Activated naive CD8-positive, alpha-beta T cell treated with anti-CD3 and anti-CD28 coated beads for 36 hours (primary cell): ENCODE measurements at regions not wholly inside any gene's neighbourhood (a gene's known extent, or its start where the extent isn't known, plus 50 kb on each side); places are given as distances from the start of the nearest gene placed in this dataset.

ENCODE experiments used
- DNase-seq: peaks from one replicate; pipeline ENCODE4 v3.0.0; 2021
- H3K27ac Mint-ChIP-seq: one replicate; pipeline ENCODE4 v1.8.0; 2022; ENCODE audit warnings: mild to moderate bottlenecking, moderate library complexity, mixed read lengths
- H3K27me3 Mint-ChIP-seq: one replicate; pipeline ENCODE4 v1.8.0; 2022; ENCODE audit warnings: mild to moderate bottlenecking, mixed read lengths
- H3K36me3 Mint-ChIP-seq: one replicate; pipeline ENCODE4 v1.8.0; 2021; ENCODE audit warnings: mild to moderate bottlenecking, mixed read lengths
- H3K4me1 Mint-ChIP-seq: one replicate; pipeline ENCODE4 v1.8.0; 2021; ENCODE audit warnings: mixed read lengths
- H3K4me3 Mint-ChIP-seq: one replicate; pipeline ENCODE4 v1.8.0; 2022; ENCODE audit warnings: mild to moderate bottlenecking, moderate library complexity, mixed read lengths
- H3K9me3 Mint-ChIP-seq: one replicate; pipeline ENCODE4 v1.8.0; 2022; ENCODE audit warnings: mixed read lengths

- Mint-ChIP-seq H3K4me1 (peaks cover 7% of the 10 kb centered on the region), H3K9me3 (no peaks in the 10 kb centered on the region), H3K27ac (no peak overlapping the region), H3K36me3 (no peaks in the 10 kb centered on the region), H3K27me3 (no peaks in the 10 kb centered on the region), H3K4me3 (no peak overlapping the region)
- no peak for DNase-seq
Observed at GRCh38 chr2:106041150-106041549, 153.0 kb downstream of the UXS1 start.

GRCh38 chr2:106039634-106040315 lies 154.3 kb downstream of the UXS1 start:
- Mint-ChIP-seq H3K36me3 (no peaks in the 10 kb centered on the region), H3K27ac (no peak overlapping the region), H3K4me3 (no peak overlapping the region), H3K4me1 (peaks cover 5% of the 10 kb centered on the region), H3K27me3 (no peaks in the 10 kb centered on the region), H3K9me3 (no peaks in the 10 kb centered on the region)
- DNase-seq: no peak

- no peak overlapping the region for H3K27ac Mint-ChIP-seq
- no peaks in the 10 kb centered on the region for H3K36me3 Mint-ChIP-seq
- peaks cover 5% of the 10 kb centered on the region for H3K4me1 Mint-ChIP-seq
- H3K9me3 Mint-ChIP-seq: no peaks in the 10 kb centered on the region
- no peaks in the 10 kb centered on the region for H3K27me3 Mint-ChIP-seq
- no peak overlapping the region for H3K4me3 Mint-ChIP-seq
- no peak for DNase-seq
Observed at GRCh38 chr2:106038601-106039375, 155.3 kb downstream of the UXS1 start.

DNA sequence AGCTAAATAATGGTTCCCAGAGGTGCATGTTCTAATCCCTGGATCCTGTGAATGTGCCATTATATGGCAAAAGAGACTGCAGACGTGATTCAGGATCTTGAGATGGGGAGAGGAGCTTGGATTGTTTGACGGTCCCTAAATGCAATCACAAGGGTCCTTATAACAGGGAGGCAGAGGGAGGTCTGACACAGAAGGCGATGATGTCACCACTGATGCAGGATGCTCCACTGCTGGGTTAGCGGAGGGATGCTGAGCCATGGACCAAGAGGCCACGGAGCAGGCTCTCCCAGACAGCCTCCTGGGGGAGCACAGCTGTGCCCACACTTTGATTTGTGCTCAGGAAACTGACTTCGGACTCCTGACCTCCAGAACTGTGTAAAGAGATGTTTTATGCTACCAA lies 156.2 kb downstream of the UXS1 start:
- Mint-ChIP-seq H3K4me3 (no peak overlapping the region), H3K9me3 (no peaks in the 10 kb centered on the region), H3K4me1 (peaks cover 5% of the 10 kb centered on the region), H3K27me3 (no peaks in the 10 kb centered on the region), H3K27ac (no peak overlapping the region), H3K36me3 (no peaks in the 10 kb centered on the region)
- DNase-seq: no peak

- Mint-ChIP-seq H3K4me1 (peaks cover 5% of the 10 kb centered on the region), H3K9me3 (no peaks in the 10 kb centered on the region), H3K27ac (no peak overlapping the region), H3K27me3 (no peaks in the 10 kb centered on the region), H3K4me3 (no peak overlapping the region), H3K36me3 (no peaks in the 10 kb centered on the region)
- no peak for DNase-seq
Observed at GRCh38 chr2:106037262-106037661, 156.8 kb downstream of the UXS1 start.

GRCh38 chr2:106034325-106034724 lies 159.8 kb downstream of the UXS1 start:
- no peak for DNase-seq
- no peak overlapping the region for H3K4me3 Mint-ChIP-seq

GRCh38 chr2:106032676-106033075 lies 161.4 kb downstream of the UXS1 start:
- no peak for DNase-seq
- Mint-ChIP-seq H3K36me3 (no peaks in the 10 kb centered on the region), H3K9me3 (peaks cover 2% of the 10 kb centered on the region), H3K4me3 (no peak overlapping the region), H3K4me1 (peaks cover 21% of the 10 kb centered on the region), H3K27me3 (no peaks in the 10 kb centered on the region), H3K27ac (no peak overlapping the region)

More at GRCh38 chr2:106034325-106034724, 159.8 kb downstream of the UXS1 start:
- H3K4me1 Mint-ChIP-seq: peaks cover 12% of the 10 kb centered on the region
- H3K27me3 Mint-ChIP-seq: no peaks in the 10 kb centered on the region
- H3K27ac Mint-ChIP-seq: no peak overlapping the region
- H3K9me3 Mint-ChIP-seq: no peaks in the 10 kb centered on the region
- H3K36me3 Mint-ChIP-seq: no peaks in the 10 kb centered on the region

GRCh38 chr2:106030287-106031268 lies 163.5 kb downstream of the UXS1 start:
- Mint-ChIP-seq H3K27me3 (no peaks in the 10 kb centered on the region), H3K36me3 (no peaks in the 10 kb centered on the region), H3K27ac (peak overlapping the region; percentile 64), H3K4me3 (no peak overlapping the region), H3K4me1 (peaks cover 30% of the 10 kb centered on the region), H3K9me3 (peaks cover 2% of the 10 kb centered on the region)
- DNase-seq: peak; percentile 53

DNA sequence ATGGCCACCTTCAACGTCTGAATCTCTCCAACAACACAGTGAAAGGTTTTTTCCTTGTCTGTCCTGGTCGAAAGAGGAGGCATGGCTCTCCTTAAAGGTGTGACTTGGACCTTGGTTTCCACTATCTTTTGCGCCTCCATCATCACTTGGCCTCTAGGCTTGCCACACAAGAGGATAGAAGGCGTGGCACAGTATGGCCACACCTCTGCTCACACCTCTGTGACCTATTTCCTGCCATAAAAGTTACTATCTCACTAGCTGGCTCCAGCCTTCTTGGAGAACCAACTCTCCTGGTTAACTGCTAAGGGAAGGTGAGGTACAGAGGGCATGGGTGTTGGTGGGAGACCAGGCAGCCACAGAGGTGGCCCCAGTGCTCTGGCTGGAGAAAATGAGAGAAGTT lies 165.9 kb downstream of the UXS1 start:
- Mint-ChIP-seq H3K27me3 (no peaks in the 10 kb centered on the region), H3K36me3 (no peaks in the 10 kb centered on the region), H3K9me3 (peaks cover 2% of the 10 kb centered on the region), H3K27ac (no peak overlapping the region), H3K4me1 (peaks cover 32% of the 10 kb centered on the region), H3K4me3 (no peak overlapping the region)
- no peak for DNase-seq

GRCh38 chr2:106026271-106027190 lies 167.6 kb downstream of the UXS1 start:
- Mint-ChIP-seq H3K27me3 (no peaks in the 10 kb centered on the region), H3K4me1 (peaks cover 32% of the 10 kb centered on the region)

GRCh38 chr2:106025796-106026195 lies 168.3 kb downstream of the UXS1 start:
- Mint-ChIP-seq H3K27ac (no peak overlapping the region), H3K4me3 (no peak overlapping the region), H3K27me3 (no peaks in the 10 kb centered on the region), H3K9me3 (peaks cover 2% of the 10 kb centered on the region), H3K36me3 (no peaks in the 10 kb centered on the region), H3K4me1 (peaks cover 30% of the 10 kb centered on the region)
- no peak for DNase-seq

More at GRCh38 chr2:106026271-106027190, 167.6 kb downstream of the UXS1 start:
- Mint-ChIP-seq H3K27ac (no peak overlapping the region), H3K9me3 (peaks cover 2% of the 10 kb centered on the region), H3K4me3 (no peak overlapping the region), H3K36me3 (no peaks in the 10 kb centered on the region)
- no peak for DNase-seq

- Mint-ChIP-seq H3K27me3 (no peaks in the 10 kb centered on the region), H3K4me3 (no peak overlapping the region), H3K27ac (no peak overlapping the region), H3K36me3 (no peaks in the 10 kb centered on the region), H3K9me3 (no peaks in the 10 kb centered on the region), H3K4me1 (peaks cover 21% of the 10 kb centered on the region)
- DNase-seq: no peak
Observed at GRCh38 chr2:106021662-106022028, 172.5 kb downstream of the UXS1 start.

DNA sequence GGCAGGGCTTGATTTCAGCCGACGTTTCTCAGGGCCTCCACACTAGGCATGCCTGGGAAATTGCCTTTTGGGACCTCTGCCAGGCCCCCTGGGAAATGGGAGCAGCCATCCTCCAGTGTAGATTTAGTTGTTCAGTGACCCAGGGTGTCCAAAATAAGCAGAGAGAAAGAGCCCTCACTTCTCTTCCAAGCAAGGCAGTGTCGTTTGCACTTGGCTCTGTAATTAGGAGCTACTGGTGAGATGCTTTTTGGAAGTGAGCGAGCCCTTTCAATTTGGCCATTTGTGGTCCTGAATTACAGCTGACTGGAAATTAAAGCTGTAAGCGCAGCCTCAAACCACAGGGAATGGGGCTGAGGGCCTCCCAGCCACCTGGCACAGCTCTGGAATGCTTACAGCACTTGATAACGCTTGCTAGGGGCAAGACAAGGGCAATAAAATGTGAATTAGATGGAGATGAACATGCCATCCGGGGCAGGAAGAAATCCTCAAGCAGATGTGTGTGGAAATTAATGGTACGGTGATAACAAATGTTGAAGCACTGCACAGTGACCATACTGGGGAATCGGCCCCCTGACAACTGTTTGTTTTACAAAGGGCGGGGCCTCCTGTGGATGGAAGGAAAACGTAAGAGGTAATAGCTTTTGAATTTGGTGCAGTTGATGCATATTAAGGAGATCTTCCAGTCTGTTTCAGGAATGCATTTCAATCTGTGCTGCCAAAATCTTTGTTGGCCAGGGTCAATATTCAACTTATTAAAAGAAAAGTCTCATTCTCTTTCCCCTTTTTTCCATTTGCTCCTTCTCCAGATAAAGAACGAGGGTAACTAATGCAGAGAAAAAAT lies 173.1 kb downstream of the UXS1 start:
- no peak for DNase-seq
- no peak overlapping the region for H3K27ac Mint-ChIP-seq
- no peaks in the 10 kb centered on the region for H3K36me3 Mint-ChIP-seq
- H3K4me3 Mint-ChIP-seq: no peak overlapping the region
- peaks cover 15% of the 10 kb centered on the region for H3K4me1 Mint-ChIP-seq
- no peaks in the 10 kb centered on the region for H3K27me3 Mint-ChIP-seq
- no peaks in the 10 kb centered on the region for H3K9me3 Mint-ChIP-seq
